HG02642 (cell line): ENCODE measurements at regions not wholly inside any gene's neighbourhood (a gene's known extent, or its start where the extent isn't known, plus 50 kb on each side); places are given as distances from the start of the nearest gene placed in this dataset.

Experiments used
- ATAC-seq: cut with Tn5 transposase; IDR thresholded peaks from one replicate; pipeline ENCODE4 v1.9.1; 2021; ENCODE audit warnings: mild to moderate bottlenecking; ENCODE audit not compliant: unreplicated experiment, poor library complexity

GRCh38 chr1:239772446-239772845 lies 319.2 kb upstream of the FMN2 start:
- ATAC-seq, result no peak

GRCh38 chr1:239775466-239775865 lies 316.2 kb upstream of the FMN2 start:
- ATAC-seq, result no peak

- ATAC-seq, result no peak
Measured at GRCh38 chr1:239778208-239778813, 313.4 kb upstream of the FMN2 start.

GRCh38 chr1:239779962-239780361 lies 311.7 kb upstream of the FMN2 start:
- ATAC-seq, result no peak

- no peak for ATAC-seq
Measured at GRCh38 chr1:239784896-239785295, 306.8 kb upstream of the FMN2 start.

GRCh38 chr1:239785576-239785975 lies 306.1 kb upstream of the FMN2 start:
- ATAC-seq, result no peak

- ATAC-seq, result no peak
Measured at GRCh38 chr1:239786464-239786863, 305.2 kb upstream of the FMN2 start.

GRCh38 chr1:239792157-239792556 lies 299.5 kb upstream of the FMN2 start:
- ATAC-seq, result no peak

- ATAC-seq, result no peak
Measured at GRCh38 chr1:239795304-239795703, 296.4 kb upstream of the FMN2 start.

GRCh38 chr1:239799617-239800016 lies 292.1 kb upstream of the FMN2 start:
- no peak for ATAC-seq

- no peak for ATAC-seq
Measured at GRCh38 chr1:239800861-239801260, 290.8 kb upstream of the FMN2 start.

GRCh38 chr1:239802275-239802674 lies 289.4 kb upstream of the FMN2 start:
- no peak for ATAC-seq

- no peak for ATAC-seq
Measured at GRCh38 chr1:239803781-239804180, 287.9 kb upstream of the FMN2 start.

GRCh38 chr1:239804266-239804665 lies 287.4 kb upstream of the FMN2 start:
- no peak for ATAC-seq

GRCh38 chr1:239805042-239805441 lies 286.6 kb upstream of the FMN2 start:
- no peak for ATAC-seq

- no peak for ATAC-seq
Measured at GRCh38 chr1:239805851-239806772, 285.6 kb upstream of the FMN2 start.

- no peak for ATAC-seq
Measured at GRCh38 chr1:239806897-239807296, 284.8 kb upstream of the FMN2 start.

- no peak for ATAC-seq
Measured at GRCh38 chr1:239807361-239807760, 284.3 kb upstream of the FMN2 start.

- ATAC-seq, result no peak
Measured at GRCh38 chr1:239810061-239810481, 281.6 kb upstream of the FMN2 start.

GRCh38 chr1:239811211-239811885 lies 280.3 kb upstream of the FMN2 start:
- no peak for ATAC-seq

GRCh38 chr1:239812580-239812979 lies 279.1 kb upstream of the FMN2 start:
- no peak for ATAC-seq
